ENCODE measurements at regions not wholly inside any gene's neighbourhood (a gene's known extent, or its start where the extent isn't known, plus 50 kb on each side); places are given as distances from the start of the nearest gene placed in this dataset.

GRCh38 chr21:24289539-24289938, 1317.7 kb downstream of the MRPL39 start:
- DNase-seq (ENCODE audit: extremely low read depth in 1 of 11, low read depth in 9 of 11, low spot score in 4 of 11), result no peak

- no peak for DNase-seq (ENCODE audit: extremely low read depth in 1 of 11, low read depth in 9 of 11, low spot score in 4 of 11)
These were observed 1326.7 kb downstream of the MRPL39 start for GRCh38 chr21:24280596-24280995.

GRCh38 chr21:24278711-24279110, 1328.6 kb downstream of the MRPL39 start:
- DNase-seq (ENCODE audit: extremely low read depth in 1 of 11, low read depth in 9 of 11, low spot score in 4 of 11), result no peak

GRCh38 chr21:24276204-24276603, 1331.1 kb downstream of the MRPL39 start:
- DNase-seq (ENCODE audit: extremely low read depth in 1 of 11, low read depth in 9 of 11, low spot score in 4 of 11), result no peak

- no peak for DNase-seq (ENCODE audit: extremely low read depth in 1 of 11, low read depth in 9 of 11, low spot score in 4 of 11)
These were observed 1331.7 kb downstream of the MRPL39 start for GRCh38 chr21:24275616-24276015.

- no peak for DNase-seq (ENCODE audit: extremely low read depth in 1 of 11, low read depth in 9 of 11, low spot score in 4 of 11)
These were observed 1334.8 kb downstream of the MRPL39 start for GRCh38 chr21:24272521-24272938.

- no peak for DNase-seq (ENCODE audit: extremely low read depth in 1 of 11, low read depth in 9 of 11, low spot score in 4 of 11)
These were observed 1341.3 kb downstream of the MRPL39 start for GRCh38 chr21:24265987-24266386.

- no peak for DNase-seq (ENCODE audit: extremely low read depth in 1 of 11, low read depth in 9 of 11, low spot score in 4 of 11)
These were observed 1346.5 kb downstream of the MRPL39 start for GRCh38 chr21:24260751-24261150.

GRCh38 chr21:24259241-24259640, 1348.0 kb downstream of the MRPL39 start:
- DNase-seq (ENCODE audit: extremely low read depth in 1 of 11, low read depth in 9 of 11, low spot score in 4 of 11), result no peak

GRCh38 chr21:24255591-24255990, 1351.7 kb downstream of the MRPL39 start:
- no peak for DNase-seq (ENCODE audit: extremely low read depth in 1 of 11, low read depth in 9 of 11, low spot score in 4 of 11)

GRCh38 chr21:24225431-24225830, 1381.8 kb downstream of the MRPL39 start:
- no peak for DNase-seq (ENCODE audit: extremely low read depth in 1 of 11, low read depth in 9 of 11, low spot score in 4 of 11)

- no peak for DNase-seq (ENCODE audit: extremely low read depth in 1 of 11, low read depth in 9 of 11, low spot score in 4 of 11)
These were observed 1382.9 kb downstream of the MRPL39 start for GRCh38 chr21:24224422-24224821.

- no peak for DNase-seq (ENCODE audit: extremely low read depth in 1 of 11, low read depth in 9 of 11, low spot score in 4 of 11)
These were observed 1383.7 kb downstream of the MRPL39 start for GRCh38 chr21:24223624-24224023.

- no peak for DNase-seq (ENCODE audit: extremely low read depth in 1 of 11, low read depth in 9 of 11, low spot score in 4 of 11)
These were observed 1384.6 kb downstream of the MRPL39 start for GRCh38 chr21:24222676-24223075.

- DNase-seq (ENCODE audit: extremely low read depth in 1 of 11, low read depth in 9 of 11, low spot score in 4 of 11), result no peak
These were observed 1386.8 kb downstream of the MRPL39 start for GRCh38 chr21:24220446-24220845.

GRCh38 chr21:24217151-24217550, 1390.1 kb downstream of the MRPL39 start:
- DNase-seq (ENCODE audit: extremely low read depth in 1 of 11, low read depth in 9 of 11, low spot score in 4 of 11), result no peak

GRCh38 chr21:24210130-24210529, 1397.2 kb downstream of the MRPL39 start:
- no peak for DNase-seq (ENCODE audit: extremely low read depth in 1 of 11, low read depth in 9 of 11, low spot score in 4 of 11)

- no peak for DNase-seq (ENCODE audit: extremely low read depth in 1 of 11, low read depth in 9 of 11, low spot score in 4 of 11)
These were observed 1398.6 kb downstream of the MRPL39 start for GRCh38 chr21:24208562-24209260.

GRCh38 chr21:24205319-24205718, 1402.0 kb downstream of the MRPL39 start:
- DNase-seq (ENCODE audit: extremely low read depth in 1 of 11, low read depth in 9 of 11, low spot score in 4 of 11), result no peak

GRCh38 chr21:24204641-24205040, 1402.6 kb downstream of the MRPL39 start:
- DNase-seq (ENCODE audit: extremely low read depth in 1 of 11, low read depth in 9 of 11, low spot score in 4 of 11), result no peak

- no peak for DNase-seq (ENCODE audit: extremely low read depth in 1 of 11, low read depth in 9 of 11, low spot score in 4 of 11)
These were observed 1407.2 kb downstream of the MRPL39 start for GRCh38 chr21:24200052-24200451.

Data from renal cortex interstitium (tissue), 11 donors.